ENCODE measurements at regions not wholly inside any gene's neighbourhood (a gene's known extent, or its start where the extent isn't known, plus 50 kb on each side); places are given as distances from the start of the nearest gene placed in this dataset.

GRCh38 chr14:99052467-99052866 is 219.5 kb downstream of the BCL11B start:
- no peaks in the 10 kb centered on the region for H4K20me1 ChIP-seq (replicated peaks; ENCODE audit: control insufficient read depth, extremely low read depth, insufficient read depth, low read length)
- ChIA-PET CTCF (no interaction called here), POLR2A (no interaction called here)
- BruUV-seq (replicated peaks), result no TSS peak
- H3K9me3 ChIP-seq (replicated peaks; ENCODE audit: control insufficient read depth, insufficient read depth, low read length), result peaks cover 10% of the 10 kb centered on the region
- H3K4me2 ChIP-seq (ENCODE audit: insufficient read depth, low read length), result no peak overlapping the region
- FAIRE-seq (no peak), DNase-seq (ENCODE audit: low read depth, low spot score) (no peak)
- no peaks in the 10 kb centered on the region for H3K4me1 ChIP-seq (ENCODE audit: control insufficient read depth, extremely low read depth, insufficient read depth, low read length)
- no peak overlapping the region for H3K9ac ChIP-seq (replicated peaks; ENCODE audit: extremely low read depth, insufficient read depth, low read length)
- H2AFZ ChIP-seq (ENCODE audit: low read depth, low read length), result no peak overlapping the region
- no peak overlapping the region for H3K4me3 ChIP-seq (replicated peaks in 1 of 3; ENCODE audit: insufficient read depth in 1 of 3, low read depth in 1 of 3, low read length in 3 of 3)
- no peak overlapping the region for H3K27ac ChIP-seq (ENCODE audit: insufficient read depth, low read depth, low read length)
- H3K27me3 ChIP-seq (ENCODE audit: control insufficient read depth in 2 of 2, insufficient read depth in 2 of 2, low read length in 2 of 2), result no peaks in the 10 kb centered on the region
- no peaks in the 10 kb centered on the region for H3K36me3 ChIP-seq (ENCODE audit: control insufficient read depth in 2 of 2, extremely low read depth in 1 of 2, insufficient read depth in 2 of 2, low read length in 2 of 2)
- intact Hi-C loops (cut with micrococcal nuclease), result loop anchor here (5.0 kb wide), 1 partner anchor 1495 kb away; no protein-coding TSS in a partner anchor
- dilution Hi-C loops (cut with MboI; ENCODE audit: extremely low pct_ligation_motif_present, low sequenced_read_pairs), result no loop called here
- no peaks in the 10 kb centered on the region for H3K79me2 ChIP-seq (ENCODE audit: control insufficient read depth, insufficient read depth, low read length)
- TF ChIP-seq FOS (IDR thresholded peaks at IDR 0.05; ENCODE audit: borderline replicate concordance, insufficient read depth, low read length), result no peak
- no peak for TF ChIP-seq POLR2AphosphoS5 (IDR thresholded peaks at IDR 0.05; ENCODE audit: insufficient read depth, low read depth, low read length)
- no peak for TF ChIP-seq GATA2 (IDR thresholded peaks at IDR 0.05; ENCODE audit: insufficient read depth, insufficient read length, low read depth, low read length)
- TF ChIP-seq MYC (IDR thresholded peaks at IDR 0.05; ENCODE audit: low read depth, low read length), result no peak
- TF ChIP-seq JUN (IDR thresholded peaks at IDR 0.05; ENCODE audit: borderline replicate concordance, insufficient read depth, insufficient read length, low read depth), result no peak
- no peak for TF ChIP-seq POLR2A (IDR thresholded peaks at IDR 0.05; ENCODE audit: low read depth, low read length)
- TF ChIP-seq CTCF (IDR thresholded peaks at IDR 0.05; ENCODE audit: extremely low read depth in 1 of 2, insufficient read depth in 1 of 2, low read depth in 1 of 2, low read length in 2 of 2), result no peak
- no peak for TF ChIP-seq EZH2 (IDR thresholded peaks at IDR 0.05; ENCODE audit: borderline replicate concordance, low read depth, low read length, severe bottlenecking)
- no peak for TF ChIP-seq MAX (IDR thresholded peaks at IDR 0.05; ENCODE audit: insufficient read depth, insufficient read length)
- no peaks in the 10 kb centered on the region for H3K9me1 ChIP-seq (replicated peaks; ENCODE audit: control insufficient read depth, extremely low read depth, insufficient read depth, low read length)
